22Rv1 (cell line): ENCODE measurements at regions not wholly inside any gene's neighbourhood (a gene's known extent, or its start where the extent isn't known, plus 50 kb on each side); places are given as distances from the start of the nearest gene placed in this dataset.

Experiments
- ZFX ChIP-seq: fragments of 450-650 bp; IDR thresholded peaks from 2 replicates; pipeline ENCODE4 v1.6.1; 2017; ENCODE audit warnings: antibody characterized with exemption, borderline replicate concordance
- TF ChIP-seq, protein P1 (sequence below): fragments of 450-650 bp; IDR thresholded peaks from 2 replicates; pipeline ENCODE4 v1.5.1; 2017; ENCODE audit warnings: mild to moderate bottlenecking

DNA sequence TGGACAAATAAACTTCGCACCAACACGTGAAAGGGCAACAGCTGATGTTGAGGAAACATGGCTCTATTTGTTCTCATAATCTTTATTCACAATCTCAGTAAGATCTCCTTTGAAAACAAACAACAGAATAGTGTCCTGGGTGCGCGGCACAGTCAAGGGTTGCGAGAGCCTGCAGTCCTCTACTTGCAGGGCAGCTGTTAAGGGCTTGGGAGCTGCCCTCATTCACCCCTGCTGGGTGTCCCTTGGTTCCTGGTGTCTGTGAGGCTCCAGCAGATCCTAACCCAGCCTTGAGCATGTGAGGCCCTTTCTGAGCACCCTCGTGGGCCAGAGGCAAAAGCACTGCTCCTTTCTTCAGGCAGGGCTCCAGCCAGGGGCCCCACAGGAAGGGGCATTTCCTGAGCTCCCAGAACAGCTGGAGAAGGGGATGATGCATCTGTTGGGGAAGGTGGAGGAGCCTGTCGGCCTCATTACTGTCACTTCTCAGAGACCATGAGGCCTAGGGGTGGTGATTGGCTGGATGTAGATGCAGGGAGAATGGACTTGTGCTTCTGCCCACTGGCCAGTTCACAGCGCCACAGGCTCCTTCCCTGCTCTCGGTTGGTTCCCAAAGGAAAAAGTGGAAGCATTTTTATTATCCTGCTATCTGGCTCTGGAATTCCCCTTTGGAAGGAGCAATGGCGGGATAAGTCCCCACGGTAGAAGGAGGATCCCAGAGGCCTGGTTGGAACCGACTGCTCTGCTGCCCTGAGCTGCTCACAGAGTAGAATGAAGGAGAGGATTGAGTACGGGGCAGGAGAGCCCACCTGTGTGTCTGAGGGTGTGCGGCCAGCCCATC, 51.9 kb upstream of the KLF13 start:
- TF ChIP-seq, protein P1, sequence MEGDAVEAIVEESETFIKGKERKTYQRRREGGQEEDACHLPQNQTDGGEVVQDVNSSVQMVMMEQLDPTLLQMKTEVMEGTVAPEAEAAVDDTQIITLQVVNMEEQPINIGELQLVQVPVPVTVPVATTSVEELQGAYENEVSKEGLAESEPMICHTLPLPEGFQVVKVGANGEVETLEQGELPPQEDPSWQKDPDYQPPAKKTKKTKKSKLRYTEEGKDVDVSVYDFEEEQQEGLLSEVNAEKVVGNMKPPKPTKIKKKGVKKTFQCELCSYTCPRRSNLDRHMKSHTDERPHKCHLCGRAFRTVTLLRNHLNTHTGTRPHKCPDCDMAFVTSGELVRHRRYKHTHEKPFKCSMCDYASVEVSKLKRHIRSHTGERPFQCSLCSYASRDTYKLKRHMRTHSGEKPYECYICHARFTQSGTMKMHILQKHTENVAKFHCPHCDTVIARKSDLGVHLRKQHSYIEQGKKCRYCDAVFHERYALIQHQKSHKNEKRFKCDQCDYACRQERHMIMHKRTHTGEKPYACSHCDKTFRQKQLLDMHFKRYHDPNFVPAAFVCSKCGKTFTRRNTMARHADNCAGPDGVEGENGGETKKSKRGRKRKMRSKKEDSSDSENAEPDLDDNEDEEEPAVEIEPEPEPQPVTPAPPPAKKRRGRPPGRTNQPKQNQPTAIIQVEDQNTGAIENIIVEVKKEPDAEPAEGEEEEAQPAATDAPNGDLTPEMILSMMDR: no peak
- no peak for TF ChIP-seq ZFX
